ENCODE measurements at regions not wholly inside any gene's neighbourhood (a gene's known extent, or its start where the extent isn't known, plus 50 kb on each side); places are given as distances from the start of the nearest gene placed in this dataset.

DNA sequence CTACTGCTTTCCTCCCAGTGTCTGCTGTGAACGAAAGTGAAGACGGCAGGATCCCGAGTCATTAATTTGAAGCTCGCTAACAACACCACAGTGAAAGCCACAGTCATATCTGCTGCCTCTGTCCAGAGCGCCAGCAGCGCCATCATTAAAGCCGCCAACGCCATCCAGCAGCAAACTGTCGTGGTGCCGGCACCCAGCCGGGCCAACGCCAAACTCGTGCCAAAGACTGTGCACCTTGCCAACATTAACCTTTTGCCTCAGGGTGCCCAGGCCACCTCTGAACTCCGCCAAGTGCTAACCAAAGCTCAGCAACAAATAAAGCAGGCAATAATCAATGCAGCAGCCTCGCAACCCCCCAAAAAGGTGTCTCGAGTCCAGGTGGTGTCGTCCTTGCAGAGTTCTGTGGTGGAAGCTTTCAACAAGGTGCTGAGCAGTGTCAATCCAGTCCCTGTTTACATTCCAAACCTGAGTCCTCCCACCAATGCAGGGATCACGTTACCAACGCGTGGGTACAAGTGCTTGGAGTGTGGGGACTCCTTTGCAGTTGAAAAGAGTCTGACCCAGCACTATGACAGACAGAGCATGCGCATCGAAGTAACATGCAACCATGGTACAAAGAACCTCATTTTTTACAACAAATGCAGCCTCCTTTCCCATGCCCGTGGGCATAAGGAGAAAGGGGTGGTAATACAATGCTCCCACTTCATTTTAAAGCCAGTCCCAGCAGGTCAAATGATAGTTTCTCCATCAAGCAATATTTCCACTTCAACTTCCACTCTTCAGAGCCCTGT lies 94.8 kb upstream of the KCNMA1 start:
- TF ChIP-seq, protein P1, sequence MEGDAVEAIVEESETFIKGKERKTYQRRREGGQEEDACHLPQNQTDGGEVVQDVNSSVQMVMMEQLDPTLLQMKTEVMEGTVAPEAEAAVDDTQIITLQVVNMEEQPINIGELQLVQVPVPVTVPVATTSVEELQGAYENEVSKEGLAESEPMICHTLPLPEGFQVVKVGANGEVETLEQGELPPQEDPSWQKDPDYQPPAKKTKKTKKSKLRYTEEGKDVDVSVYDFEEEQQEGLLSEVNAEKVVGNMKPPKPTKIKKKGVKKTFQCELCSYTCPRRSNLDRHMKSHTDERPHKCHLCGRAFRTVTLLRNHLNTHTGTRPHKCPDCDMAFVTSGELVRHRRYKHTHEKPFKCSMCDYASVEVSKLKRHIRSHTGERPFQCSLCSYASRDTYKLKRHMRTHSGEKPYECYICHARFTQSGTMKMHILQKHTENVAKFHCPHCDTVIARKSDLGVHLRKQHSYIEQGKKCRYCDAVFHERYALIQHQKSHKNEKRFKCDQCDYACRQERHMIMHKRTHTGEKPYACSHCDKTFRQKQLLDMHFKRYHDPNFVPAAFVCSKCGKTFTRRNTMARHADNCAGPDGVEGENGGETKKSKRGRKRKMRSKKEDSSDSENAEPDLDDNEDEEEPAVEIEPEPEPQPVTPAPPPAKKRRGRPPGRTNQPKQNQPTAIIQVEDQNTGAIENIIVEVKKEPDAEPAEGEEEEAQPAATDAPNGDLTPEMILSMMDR (conservative IDR thresholded peaks at IDR 0.05 in 1 of 2, IDR thresholded peaks at IDR 0.05 in 1 of 2; ENCODE audit: low read depth in 1 of 2, low read length in 2 of 2), result no peak
- TF ChIP-seq EZH2 (IDR thresholded peaks at IDR 0.05; ENCODE audit: low read length, missing control alignments), result no peak
